NB4 (cell line): ENCODE measurements at regions not wholly inside any gene's neighbourhood (a gene's known extent, or its start where the extent isn't known, plus 50 kb on each side); places are given as distances from the start of the nearest gene placed in this dataset.

Source experiments
- MYC ChIP-seq: IDR thresholded peaks from 2 replicates; pipeline ENCODE4 v1.6.1; 2011; ENCODE audit warnings: low read depth, low read length
- POLR2A ChIP-seq: IDR thresholded peaks from 2 replicates; pipeline ENCODE4 v1.6.1; 2011; ENCODE audit warnings: mild to moderate bottlenecking; ENCODE audit not compliant: insufficient read length; ENCODE audit errors: extremely low read depth
- TF ChIP-seq, protein P1 (sequence below): IDR thresholded peaks from one replicate; pipeline ENCODE4 v1.5.1; 2012; ENCODE audit warnings: low read depth, low read length

DNA sequence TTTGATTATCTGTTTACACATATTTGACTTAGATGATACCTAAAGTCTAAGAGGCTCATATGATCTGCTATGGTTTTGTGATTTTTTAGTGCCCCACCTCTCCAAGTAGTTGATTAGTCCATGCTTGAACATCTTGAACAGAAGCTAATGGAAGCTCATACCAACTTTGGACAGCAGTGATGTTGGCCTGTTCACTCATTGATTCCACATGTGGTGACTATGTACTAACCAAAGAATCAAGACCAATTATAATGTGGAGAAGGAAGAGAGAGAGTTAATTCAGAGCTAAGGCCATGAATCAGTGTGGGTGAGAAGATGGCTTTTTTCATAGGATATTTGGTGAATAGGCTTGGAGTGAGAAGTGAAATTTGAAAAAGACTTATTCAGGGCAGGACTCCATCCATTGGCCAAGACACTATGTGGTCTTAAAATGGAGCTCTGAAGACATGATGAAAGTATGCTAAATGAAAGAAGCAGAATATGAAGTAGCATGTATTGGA lies 178.3 kb upstream of the TWIST2 start:
- TF ChIP-seq, protein P1, sequence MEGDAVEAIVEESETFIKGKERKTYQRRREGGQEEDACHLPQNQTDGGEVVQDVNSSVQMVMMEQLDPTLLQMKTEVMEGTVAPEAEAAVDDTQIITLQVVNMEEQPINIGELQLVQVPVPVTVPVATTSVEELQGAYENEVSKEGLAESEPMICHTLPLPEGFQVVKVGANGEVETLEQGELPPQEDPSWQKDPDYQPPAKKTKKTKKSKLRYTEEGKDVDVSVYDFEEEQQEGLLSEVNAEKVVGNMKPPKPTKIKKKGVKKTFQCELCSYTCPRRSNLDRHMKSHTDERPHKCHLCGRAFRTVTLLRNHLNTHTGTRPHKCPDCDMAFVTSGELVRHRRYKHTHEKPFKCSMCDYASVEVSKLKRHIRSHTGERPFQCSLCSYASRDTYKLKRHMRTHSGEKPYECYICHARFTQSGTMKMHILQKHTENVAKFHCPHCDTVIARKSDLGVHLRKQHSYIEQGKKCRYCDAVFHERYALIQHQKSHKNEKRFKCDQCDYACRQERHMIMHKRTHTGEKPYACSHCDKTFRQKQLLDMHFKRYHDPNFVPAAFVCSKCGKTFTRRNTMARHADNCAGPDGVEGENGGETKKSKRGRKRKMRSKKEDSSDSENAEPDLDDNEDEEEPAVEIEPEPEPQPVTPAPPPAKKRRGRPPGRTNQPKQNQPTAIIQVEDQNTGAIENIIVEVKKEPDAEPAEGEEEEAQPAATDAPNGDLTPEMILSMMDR = no peak
- TF ChIP-seq POLR2A = no peak
- TF ChIP-seq MYC = no peak
